ENCODE measurements at regions not wholly inside any gene's neighbourhood (a gene's known extent, or its start where the extent isn't known, plus 50 kb on each side); places are given as distances from the start of the nearest gene placed in this dataset.

DNA sequence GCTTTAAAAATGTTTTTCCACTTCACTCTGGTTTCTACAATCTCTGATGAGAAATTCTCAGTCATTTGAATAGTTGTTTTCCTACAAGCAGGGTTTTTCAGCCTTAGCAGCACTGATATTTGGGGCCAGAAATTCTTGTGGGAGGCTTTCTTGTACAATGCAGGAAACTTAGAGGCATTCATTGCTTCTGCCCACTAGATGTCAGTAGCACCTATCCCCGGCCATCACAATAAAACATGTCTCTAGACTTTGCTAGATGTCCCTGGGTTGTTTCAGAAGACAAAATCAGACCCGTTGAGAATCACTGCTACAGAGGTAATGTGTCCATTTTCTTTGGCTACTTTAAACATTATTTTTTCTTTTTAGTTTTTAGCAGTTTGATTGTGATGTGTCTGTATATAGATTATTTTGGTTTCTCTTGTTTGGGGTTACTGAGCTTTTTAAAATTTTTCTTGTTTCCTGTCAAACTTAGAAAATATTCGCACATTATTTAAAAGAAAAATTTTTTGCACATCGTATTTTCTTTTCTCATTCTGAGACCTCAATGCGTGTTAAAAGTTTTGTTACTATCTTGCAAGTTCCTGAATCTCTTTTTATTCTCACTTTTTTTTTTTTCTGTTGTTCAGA is 60.8 kb upstream of the CCDC179 start:
- FAIRE-seq (peak; percentile 87), DNase-seq (ENCODE audit: low read depth) (peak; percentile 30)
- Mint-ChIP-seq H3K4me3 (ENCODE audit: unreplicated experiment) (no peak overlapping the region), H3K4me1 (ENCODE audit: low read depth, unreplicated experiment) (no peaks in the 10 kb centered on the region), H3K27me3 (ENCODE audit: low read depth, unreplicated experiment) (no peaks in the 10 kb centered on the region), H3K27ac (ENCODE audit: unreplicated experiment) (no peak overlapping the region), H3K9me3 (ENCODE audit: unreplicated experiment) (no peaks in the 10 kb centered on the region), H3K36me3 (ENCODE audit: low read depth, unreplicated experiment) (no peaks in the 10 kb centered on the region)
- H2AFZ ChIP-seq (ENCODE audit: low read depth, low read length) = no peak overlapping the region
- no peaks in the 10 kb centered on the region for H3K27me3 ChIP-seq (ENCODE audit: insufficient read depth, low read length)
- no peak overlapping the region for H3K4me2 ChIP-seq (ENCODE audit: low read length)
- no peaks in the 10 kb centered on the region for H3K36me3 ChIP-seq (ENCODE audit: insufficient read depth, low read length)
- TF ChIP-seq, protein P1, sequence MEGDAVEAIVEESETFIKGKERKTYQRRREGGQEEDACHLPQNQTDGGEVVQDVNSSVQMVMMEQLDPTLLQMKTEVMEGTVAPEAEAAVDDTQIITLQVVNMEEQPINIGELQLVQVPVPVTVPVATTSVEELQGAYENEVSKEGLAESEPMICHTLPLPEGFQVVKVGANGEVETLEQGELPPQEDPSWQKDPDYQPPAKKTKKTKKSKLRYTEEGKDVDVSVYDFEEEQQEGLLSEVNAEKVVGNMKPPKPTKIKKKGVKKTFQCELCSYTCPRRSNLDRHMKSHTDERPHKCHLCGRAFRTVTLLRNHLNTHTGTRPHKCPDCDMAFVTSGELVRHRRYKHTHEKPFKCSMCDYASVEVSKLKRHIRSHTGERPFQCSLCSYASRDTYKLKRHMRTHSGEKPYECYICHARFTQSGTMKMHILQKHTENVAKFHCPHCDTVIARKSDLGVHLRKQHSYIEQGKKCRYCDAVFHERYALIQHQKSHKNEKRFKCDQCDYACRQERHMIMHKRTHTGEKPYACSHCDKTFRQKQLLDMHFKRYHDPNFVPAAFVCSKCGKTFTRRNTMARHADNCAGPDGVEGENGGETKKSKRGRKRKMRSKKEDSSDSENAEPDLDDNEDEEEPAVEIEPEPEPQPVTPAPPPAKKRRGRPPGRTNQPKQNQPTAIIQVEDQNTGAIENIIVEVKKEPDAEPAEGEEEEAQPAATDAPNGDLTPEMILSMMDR (IDR thresholded peaks at IDR 0.05; ENCODE audit: insufficient read depth, low read depth, low read length) = peak; percentile 78
- TF ChIP-seq EZH2 (IDR thresholded peaks at IDR 0.05; ENCODE audit: insufficient read depth, low read length) = no peak
- no peaks in the 10 kb centered on the region for H3K79me2 ChIP-seq (ENCODE audit: insufficient read depth, low read length)
- H3K27ac ChIP-seq (ENCODE audit: low read depth, low read length) = no peak overlapping the region
- no peak overlapping the region for H3K4me3 ChIP-seq (ENCODE audit: insufficient read depth, low read depth, low read length)
- no peak overlapping the region for H3K9ac ChIP-seq (ENCODE audit: low read length)
- H3K9me3 ChIP-seq (ENCODE audit: insufficient read depth, low read depth, low read length) = no peaks in the 10 kb centered on the region
- H3K4me1 ChIP-seq (ENCODE audit: insufficient read depth, low read length) = no peaks in the 10 kb centered on the region
- H4K20me1 ChIP-seq (ENCODE audit: insufficient read depth, low read length) = no peaks in the 10 kb centered on the region

DNA sequence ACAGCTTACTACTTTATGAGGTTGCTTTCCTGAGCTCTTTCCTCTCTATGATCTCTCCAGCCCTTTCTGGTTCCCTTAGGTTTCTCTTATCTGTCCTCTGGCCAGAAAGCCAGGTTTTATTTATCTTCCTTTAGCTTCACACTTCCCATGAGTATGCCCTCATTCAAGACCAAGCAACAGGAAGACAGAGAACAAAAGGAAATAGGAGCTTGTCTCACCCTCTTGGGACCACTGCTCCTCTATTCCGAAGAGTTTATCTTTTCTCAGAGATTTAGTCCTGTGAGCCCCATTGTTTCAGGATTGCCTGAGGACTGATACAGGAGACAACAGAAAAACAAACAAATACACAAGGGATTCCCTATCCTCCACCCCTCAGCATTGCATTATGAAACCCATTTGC is 62.4 kb upstream of the CCDC179 start:
- Histone ChIP-seq H2AFZ (ENCODE audit: low read depth, low read length) (no peak overlapping the region), H4K20me1 (ENCODE audit: insufficient read depth, low read length) (no peaks in the 10 kb centered on the region), H3K4me1 (ENCODE audit: insufficient read depth, low read length) (no peaks in the 10 kb centered on the region), H3K4me2 (ENCODE audit: low read length) (no peak overlapping the region), H3K79me2 (ENCODE audit: insufficient read depth, low read length) (no peaks in the 10 kb centered on the region), H3K9ac (ENCODE audit: low read length) (no peak overlapping the region), H3K27ac (ENCODE audit: low read depth, low read length) (no peak overlapping the region), H3K4me3 (ENCODE audit: insufficient read depth, low read depth, low read length) (no peak overlapping the region), H3K27me3 (ENCODE audit: insufficient read depth, low read length) (no peaks in the 10 kb centered on the region), H3K9me3 (ENCODE audit: insufficient read depth, low read depth, low read length) (no peaks in the 10 kb centered on the region), H3K36me3 (ENCODE audit: insufficient read depth, low read length) (no peaks in the 10 kb centered on the region)
- FAIRE-seq (no peak), DNase-seq (ENCODE audit: low read depth) (no peak)
- TF ChIP-seq, protein P1 (IDR thresholded peaks at IDR 0.05; ENCODE audit: insufficient read depth, low read depth, low read length) = no peak
- no peak for TF ChIP-seq EZH2 (IDR thresholded peaks at IDR 0.05; ENCODE audit: insufficient read depth, low read length)
- Mint-ChIP-seq H3K4me1 (ENCODE audit: low read depth, unreplicated experiment) (no peaks in the 10 kb centered on the region), H3K36me3 (ENCODE audit: low read depth, unreplicated experiment) (no peaks in the 10 kb centered on the region), H3K9me3 (ENCODE audit: unreplicated experiment) (no peaks in the 10 kb centered on the region), H3K4me3 (ENCODE audit: unreplicated experiment) (no peak overlapping the region), H3K27ac (ENCODE audit: unreplicated experiment) (no peak overlapping the region), H3K27me3 (ENCODE audit: low read depth, unreplicated experiment) (no peaks in the 10 kb centered on the region)

DNA sequence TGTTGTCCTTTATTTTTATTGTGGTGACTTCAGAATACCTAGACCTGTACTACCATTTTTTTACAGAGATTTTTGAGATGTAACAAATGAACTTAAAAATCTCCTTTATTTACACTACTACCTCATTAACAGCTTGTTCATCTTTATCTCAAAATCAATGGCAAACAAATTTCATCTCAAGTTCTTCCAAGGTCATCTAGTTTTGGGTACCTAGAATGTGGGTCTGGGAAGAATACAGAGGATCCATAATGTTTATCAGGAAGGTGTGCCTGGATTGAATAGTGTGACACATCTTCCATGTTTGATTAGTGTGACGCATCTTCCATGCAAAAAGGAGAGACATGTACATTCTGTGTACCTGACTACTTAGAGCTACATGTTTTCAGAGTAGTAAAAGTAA is 63.3 kb upstream of the CCDC179 start:
- Histone ChIP-seq H3K4me2 (ENCODE audit: low read length) (no peak overlapping the region), H3K27me3 (ENCODE audit: insufficient read depth, low read length) (no peaks in the 10 kb centered on the region), H3K27ac (ENCODE audit: low read depth, low read length) (no peak overlapping the region), H2AFZ (ENCODE audit: low read depth, low read length) (no peak overlapping the region), H3K36me3 (ENCODE audit: insufficient read depth, low read length) (no peaks in the 10 kb centered on the region), H3K79me2 (ENCODE audit: insufficient read depth, low read length) (no peaks in the 10 kb centered on the region), H3K4me3 (ENCODE audit: insufficient read depth, low read depth, low read length) (no peak overlapping the region), H3K9ac (ENCODE audit: low read length) (no peak overlapping the region), H3K4me1 (ENCODE audit: insufficient read depth, low read length) (no peaks in the 10 kb centered on the region), H4K20me1 (ENCODE audit: insufficient read depth, low read length) (no peaks in the 10 kb centered on the region), H3K9me3 (ENCODE audit: insufficient read depth, low read depth, low read length) (no peaks in the 10 kb centered on the region)
- FAIRE-seq (no peak), DNase-seq (ENCODE audit: low read depth) (no peak)
- Mint-ChIP-seq H3K9me3 (ENCODE audit: unreplicated experiment) (no peaks in the 10 kb centered on the region), H3K4me1 (ENCODE audit: low read depth, unreplicated experiment) (no peaks in the 10 kb centered on the region), H3K27me3 (ENCODE audit: low read depth, unreplicated experiment) (no peaks in the 10 kb centered on the region), H3K36me3 (ENCODE audit: low read depth, unreplicated experiment) (no peaks in the 10 kb centered on the region), H3K27ac (ENCODE audit: unreplicated experiment) (no peak overlapping the region), H3K4me3 (ENCODE audit: unreplicated experiment) (no peak overlapping the region)
- TF ChIP-seq, protein P1 (IDR thresholded peaks at IDR 0.05; ENCODE audit: insufficient read depth, low read depth, low read length) = no peak
- TF ChIP-seq EZH2 (IDR thresholded peaks at IDR 0.05; ENCODE audit: insufficient read depth, low read length) = no peak
